Upper lobe of right lung (tissue), 1 donor: ENCODE measurements at regions not wholly inside any gene's neighbourhood (a gene's known extent, or its start where the extent isn't known, plus 50 kb on each side); places are given as distances from the start of the nearest gene placed in this dataset.

Source experiments
- ATAC-seq: fragments of 200-7000 bp; cut with Tn5 transposase; one replicate; pipeline ENCODE4 v1.9.1; 2020; ENCODE audit warnings: mild to moderate bottlenecking, moderate library complexity
- DNase-seq: peaks from one replicate; pipeline ENCODE4 v3.0.0-alpha.2; 2020
- H3K27ac ChIP-seq: fragments of 200-600 bp; one replicate; pipeline ENCODE4 v1.8.0; 2022
- H3K27me3 ChIP-seq: fragments of 200-600 bp; one replicate; pipeline ENCODE4 v1.8.0; 2022; ENCODE audit warnings: mild to moderate bottlenecking
- H3K36me3 ChIP-seq: fragments of 200-600 bp; one replicate; pipeline ENCODE4 v1.8.0; 2022
- H3K4me1 ChIP-seq: fragments of 200-600 bp; one replicate; pipeline ENCODE4 v1.8.0; 2022
- H3K4me3 ChIP-seq: fragments of 200-600 bp; one replicate; pipeline ENCODE4 v1.8.0; 2022; ENCODE audit warnings: mild to moderate bottlenecking
- H3K9me3 ChIP-seq: fragments of 200-600 bp; one replicate; pipeline ENCODE4 v1.8.0; 2022
- CTCF ChIP-seq: fragments of 200-600 bp; IDR thresholded peaks from one replicate; pipeline ENCODE4 v1.8.0; 2022; ENCODE audit warnings: antibody characterized with exemption
- intact Hi-C: fragments of 100-400 bp; cut with DNase I; formaldehyde crosslinking; loops from one replicate; pipeline ENCODE4 v1.11.0; 2022
- donor health status: DM: no; HTN: yes; CAD: no; lungs with severe emphysema.

GRCh38 chr4:108336076-108336475, 167.3 kb upstream of the LEF1 start:
- no peaks in the 10 kb centered on the region for H3K36me3 ChIP-seq
- no peak for TF ChIP-seq CTCF
- no peaks in the 10 kb centered on the region for H3K4me1 ChIP-seq
- no peak overlapping the region for H3K27ac ChIP-seq
- no peaks in the 10 kb centered on the region for H3K9me3 ChIP-seq
- intact Hi-C loops = no loop called here
- no peak overlapping the region for H3K4me3 ChIP-seq
- H3K27me3 ChIP-seq = no peaks in the 10 kb centered on the region
- no peak for DNase-seq
- ATAC-seq = no peak

GRCh38 chr4:108335081-108335480, 166.3 kb upstream of the LEF1 start:
- no peaks in the 10 kb centered on the region for H3K9me3 ChIP-seq
- H3K27me3 ChIP-seq = no peaks in the 10 kb centered on the region
- H3K36me3 ChIP-seq = no peaks in the 10 kb centered on the region
- H3K27ac ChIP-seq = no peak overlapping the region
- TF ChIP-seq CTCF = no peak
- intact Hi-C loops = no loop called here
- no peaks in the 10 kb centered on the region for H3K4me1 ChIP-seq
- no peak overlapping the region for H3K4me3 ChIP-seq
- ATAC-seq (no peak), DNase-seq (no peak)

- no peaks in the 10 kb centered on the region for H3K27me3 ChIP-seq
- no peak for TF ChIP-seq CTCF
- no peak overlapping the region for H3K27ac ChIP-seq
- H3K4me1 ChIP-seq = no peaks in the 10 kb centered on the region
- intact Hi-C loops = no loop called here
- H3K4me3 ChIP-seq = no peak overlapping the region
- H3K9me3 ChIP-seq = no peaks in the 10 kb centered on the region
- no peaks in the 10 kb centered on the region for H3K36me3 ChIP-seq
- ATAC-seq (no peak), DNase-seq (no peak)
These were observed 165.3 kb upstream of the LEF1 start for GRCh38 chr4:108334031-108334430.

- intact Hi-C loops = no loop called here
- H3K4me3 ChIP-seq = no peak overlapping the region
- no peak for TF ChIP-seq CTCF
- DNase-seq (no peak), ATAC-seq (no peak)
- H3K9me3 ChIP-seq = no peaks in the 10 kb centered on the region
- no peaks in the 10 kb centered on the region for H3K4me1 ChIP-seq
- no peaks in the 10 kb centered on the region for H3K36me3 ChIP-seq
- no peaks in the 10 kb centered on the region for H3K27me3 ChIP-seq
- H3K27ac ChIP-seq = no peak overlapping the region
These were observed 164.7 kb upstream of the LEF1 start for GRCh38 chr4:108333353-108333942.

- intact Hi-C loops = no loop called here
- Histone ChIP-seq H3K27me3 (no peaks in the 10 kb centered on the region), H3K4me3 (no peak overlapping the region), H3K36me3 (no peaks in the 10 kb centered on the region), H3K4me1 (no peaks in the 10 kb centered on the region), H3K9me3 (no peaks in the 10 kb centered on the region), H3K27ac (no peak overlapping the region)
- DNase-seq = no peak
- no peak for TF ChIP-seq CTCF
- ATAC-seq = no peak
These were observed 163.3 kb upstream of the LEF1 start for GRCh38 chr4:108331905-108332632.

- Histone ChIP-seq H3K4me1 (no peaks in the 10 kb centered on the region), H3K27ac (no peak overlapping the region), H3K27me3 (no peaks in the 10 kb centered on the region), H3K4me3 (no peak overlapping the region), H3K9me3 (no peaks in the 10 kb centered on the region), H3K36me3 (no peaks in the 10 kb centered on the region)
- TF ChIP-seq CTCF = no peak
- ATAC-seq (no peak), DNase-seq (no peak)
- intact Hi-C loops = no loop called here
These were observed 159.6 kb upstream of the LEF1 start for GRCh38 chr4:108328383-108328732.
